Nephron (organoid): ENCODE measurements at regions not wholly inside any gene's neighbourhood (a gene's known extent, or its start where the extent isn't known, plus 50 kb on each side); places are given as distances from the start of the nearest gene placed in this dataset.

Experiments used
- H3K27ac Mint-ChIP-seq, 3 experiments: 2 replicates each; pipeline ENCODE4 v1.8.0; 2020; ENCODE audit warnings: mixed read lengths in 3 of 3, mild to moderate bottlenecking in 2 of 3, moderate library complexity in 1 of 3
- H3K27me3 Mint-ChIP-seq: 2 replicates; pipeline ENCODE4 v1.8.0; 2021; ENCODE audit warnings: low read depth, mild to moderate bottlenecking, moderate library complexity, mixed read lengths
- H3K36me3 Mint-ChIP-seq: 2 replicates; pipeline ENCODE4 v1.8.0; 2020; ENCODE audit warnings: low read depth, mixed read lengths
- H3K4me1 Mint-ChIP-seq: 2 replicates; pipeline ENCODE4 v1.8.0; 2020; ENCODE audit warnings: mixed read lengths
- H3K4me3 Mint-ChIP-seq, 3 experiments: 2 replicates each; pipeline ENCODE4 v1.8.0; 2020; ENCODE audit warnings: mild to moderate bottlenecking in 3 of 3, mixed read lengths in 3 of 3, moderate library complexity in 2 of 3
- H3K9me3 Mint-ChIP-seq: 2 replicates; pipeline ENCODE4 v1.8.0; 2020; ENCODE audit warnings: mixed read lengths
- TF ChIP-seq, protein P1 (sequence below), 3 experiments: fragments of 200-600 bp; sonication (generic); IDR thresholded peaks; one replicate each; pipeline ENCODE4 v1.5.0; 2021; ENCODE audit warnings: antibody characterized with exemption in 3 of 3; ENCODE audit not compliant: unreplicated experiment in 3 of 3

GRCh38 chr5:57012511-57012910, 60.6 kb upstream of the MIER3 start:
- no peaks in the 10 kb centered on the region for H3K36me3 Mint-ChIP-seq
- no peaks in the 10 kb centered on the region for H3K4me1 Mint-ChIP-seq
- TF ChIP-seq, protein P1, sequence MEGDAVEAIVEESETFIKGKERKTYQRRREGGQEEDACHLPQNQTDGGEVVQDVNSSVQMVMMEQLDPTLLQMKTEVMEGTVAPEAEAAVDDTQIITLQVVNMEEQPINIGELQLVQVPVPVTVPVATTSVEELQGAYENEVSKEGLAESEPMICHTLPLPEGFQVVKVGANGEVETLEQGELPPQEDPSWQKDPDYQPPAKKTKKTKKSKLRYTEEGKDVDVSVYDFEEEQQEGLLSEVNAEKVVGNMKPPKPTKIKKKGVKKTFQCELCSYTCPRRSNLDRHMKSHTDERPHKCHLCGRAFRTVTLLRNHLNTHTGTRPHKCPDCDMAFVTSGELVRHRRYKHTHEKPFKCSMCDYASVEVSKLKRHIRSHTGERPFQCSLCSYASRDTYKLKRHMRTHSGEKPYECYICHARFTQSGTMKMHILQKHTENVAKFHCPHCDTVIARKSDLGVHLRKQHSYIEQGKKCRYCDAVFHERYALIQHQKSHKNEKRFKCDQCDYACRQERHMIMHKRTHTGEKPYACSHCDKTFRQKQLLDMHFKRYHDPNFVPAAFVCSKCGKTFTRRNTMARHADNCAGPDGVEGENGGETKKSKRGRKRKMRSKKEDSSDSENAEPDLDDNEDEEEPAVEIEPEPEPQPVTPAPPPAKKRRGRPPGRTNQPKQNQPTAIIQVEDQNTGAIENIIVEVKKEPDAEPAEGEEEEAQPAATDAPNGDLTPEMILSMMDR (IDR thresholded peaks at IDR 0.05; ENCODE audit: unreplicated experiment in 3 of 3) = no peak
- H3K9me3 Mint-ChIP-seq = peaks cover 3% of the 10 kb centered on the region
- H3K27ac Mint-ChIP-seq = no peak overlapping the region
- H3K27me3 Mint-ChIP-seq = no peaks in the 10 kb centered on the region
- no peak overlapping the region for H3K4me3 Mint-ChIP-seq

DNA sequence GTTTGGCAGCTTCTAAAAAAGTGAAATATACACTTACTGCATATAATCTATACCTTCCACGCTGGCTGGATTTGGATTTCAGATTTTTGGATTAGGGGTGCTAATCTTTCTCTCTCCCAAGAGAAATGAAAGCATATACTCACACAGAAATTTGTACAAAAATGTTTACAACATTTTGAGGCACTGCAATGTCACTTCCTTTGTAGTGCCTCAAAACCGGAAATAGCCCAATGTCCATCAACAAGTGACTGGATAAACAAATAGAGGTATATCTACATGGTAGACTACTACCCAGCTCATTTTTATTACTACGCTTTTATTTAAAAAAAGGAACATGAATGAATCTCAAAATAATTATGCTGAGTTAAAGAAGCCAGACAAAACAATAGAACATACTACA, 74.0 kb upstream of the MIER3 start:
- Mint-ChIP-seq H3K27me3 (no peaks in the 10 kb centered on the region), H3K4me3 (no peak overlapping the region), H3K27ac (no peak overlapping the region), H3K4me1 (peaks cover 7% of the 10 kb centered on the region), H3K36me3 (no peaks in the 10 kb centered on the region), H3K9me3 (peaks cover 9% of the 10 kb centered on the region)
- TF ChIP-seq, protein P1 (IDR thresholded peaks at IDR 0.05; ENCODE audit: unreplicated experiment in 3 of 3) = no peak

DNA sequence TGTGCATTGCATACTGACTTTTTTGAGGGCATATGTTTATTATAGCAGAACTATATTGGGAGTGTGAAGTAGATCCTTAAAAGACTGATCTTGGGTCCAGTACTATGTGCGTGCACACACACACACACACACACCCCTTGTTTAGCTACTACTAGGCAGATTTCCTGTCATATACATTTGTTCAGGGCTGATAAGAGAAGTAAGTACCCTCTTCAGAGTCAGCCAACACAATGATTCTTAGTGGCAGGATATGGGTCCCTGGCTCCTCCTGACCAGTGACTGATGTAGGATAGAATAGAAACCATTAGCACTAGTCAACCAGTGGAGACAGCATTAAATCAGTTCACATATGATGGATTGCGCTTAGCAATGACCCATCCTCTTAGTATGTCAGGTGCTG, 76.2 kb upstream of the MIER3 start:
- TF ChIP-seq, protein P1 (IDR thresholded peaks at IDR 0.05; ENCODE audit: unreplicated experiment in 3 of 3) = no peak
- no peaks in the 10 kb centered on the region for H3K36me3 Mint-ChIP-seq
- H3K9me3 Mint-ChIP-seq = peaks cover 9% of the 10 kb centered on the region
- H3K27me3 Mint-ChIP-seq = no peaks in the 10 kb centered on the region
- no peak overlapping the region for H3K4me3 Mint-ChIP-seq
- H3K4me1 Mint-ChIP-seq = peaks cover 12% of the 10 kb centered on the region
- no peak overlapping the region for H3K27ac Mint-ChIP-seq

- Mint-ChIP-seq H3K9me3 (no peaks in the 10 kb centered on the region), H3K4me3 (no peak overlapping the region), H3K27ac (no peak overlapping the region), H3K36me3 (no peaks in the 10 kb centered on the region), H3K4me1 (peaks cover 12% of the 10 kb centered on the region), H3K27me3 (peaks cover 7% of the 10 kb centered on the region)
- TF ChIP-seq, protein P1 (IDR thresholded peaks at IDR 0.05; ENCODE audit: unreplicated experiment in 3 of 3) = no peak
Measured at GRCh38 chr5:57032151-57032551, 80.2 kb upstream of the MIER3 start.

DNA sequence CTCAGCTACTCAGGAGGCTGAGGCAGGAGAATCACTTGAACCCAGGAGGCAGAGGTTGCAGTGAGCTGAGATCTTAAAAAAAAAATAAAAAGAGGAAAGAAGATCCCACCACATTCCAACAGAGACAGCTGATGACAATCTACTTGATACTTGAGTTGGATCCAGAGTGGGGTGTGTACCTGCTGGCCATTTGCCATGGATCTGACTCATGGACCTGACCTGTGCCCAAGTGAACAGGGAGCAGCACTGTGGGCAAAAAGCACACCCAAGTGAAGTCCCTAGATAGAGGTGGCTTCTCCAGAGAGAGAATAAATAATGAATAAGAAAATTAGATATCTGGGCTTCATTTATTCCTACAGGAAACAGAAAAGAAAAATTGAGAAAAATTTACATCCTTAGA, 81.2 kb upstream of the MIER3 start:
- H3K4me3 Mint-ChIP-seq = no peak overlapping the region
- peaks cover 12% of the 10 kb centered on the region for H3K4me1 Mint-ChIP-seq
- peaks cover 7% of the 10 kb centered on the region for H3K27me3 Mint-ChIP-seq
- H3K9me3 Mint-ChIP-seq = no peaks in the 10 kb centered on the region
- no peaks in the 10 kb centered on the region for H3K36me3 Mint-ChIP-seq
- H3K27ac Mint-ChIP-seq = no peak overlapping the region
- TF ChIP-seq, protein P1 (IDR thresholded peaks at IDR 0.05; ENCODE audit: unreplicated experiment in 3 of 3) = no peak

GRCh38 chr5:57033503-57033902, 81.6 kb upstream of the MIER3 start:
- Mint-ChIP-seq H3K36me3 (no peaks in the 10 kb centered on the region), H3K27me3 (peaks cover 7% of the 10 kb centered on the region), H3K9me3 (no peaks in the 10 kb centered on the region), H3K27ac (no peak overlapping the region), H3K4me1 (peaks cover 12% of the 10 kb centered on the region), H3K4me3 (no peak overlapping the region)
- TF ChIP-seq, protein P1 (IDR thresholded peaks at IDR 0.05; ENCODE audit: unreplicated experiment in 3 of 3) = no peak
